ENCODE measurements at regions not wholly inside any gene's neighbourhood (a gene's known extent, or its start where the extent isn't known, plus 50 kb on each side); places are given as distances from the start of the nearest gene placed in this dataset.

DNA sequence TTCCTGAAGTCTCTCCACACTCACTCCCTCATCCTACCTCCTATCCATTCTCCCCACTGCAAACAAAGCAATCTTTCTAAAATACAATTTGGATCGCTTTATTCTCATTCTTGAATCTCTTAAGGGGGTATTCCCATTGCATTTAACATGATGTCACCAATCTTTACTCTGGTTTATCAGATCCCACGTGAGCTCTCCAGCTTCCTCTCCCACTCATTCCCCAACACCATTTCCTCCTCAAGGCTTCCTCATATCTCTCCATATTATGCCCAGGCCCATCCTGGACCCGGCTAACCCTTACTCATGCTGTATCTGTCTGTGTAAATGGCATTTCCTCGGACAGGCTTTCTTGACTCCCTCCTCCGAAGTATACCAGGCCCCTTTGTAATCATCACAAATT lies 165.0 kb downstream of the CD47 start:
- TF ChIP-seq POLR2A (IDR thresholded peaks at IDR 0.05; ENCODE audit: low read length) (no peak), GATA1 (IDR thresholded peaks at IDR 0.05; ENCODE audit: low read depth, low read length) (no peak)
